ENCODE measurements at regions not wholly inside any gene's neighbourhood (a gene's known extent, or its start where the extent isn't known, plus 50 kb on each side); places are given as distances from the start of the nearest gene placed in this dataset.

DNA sequence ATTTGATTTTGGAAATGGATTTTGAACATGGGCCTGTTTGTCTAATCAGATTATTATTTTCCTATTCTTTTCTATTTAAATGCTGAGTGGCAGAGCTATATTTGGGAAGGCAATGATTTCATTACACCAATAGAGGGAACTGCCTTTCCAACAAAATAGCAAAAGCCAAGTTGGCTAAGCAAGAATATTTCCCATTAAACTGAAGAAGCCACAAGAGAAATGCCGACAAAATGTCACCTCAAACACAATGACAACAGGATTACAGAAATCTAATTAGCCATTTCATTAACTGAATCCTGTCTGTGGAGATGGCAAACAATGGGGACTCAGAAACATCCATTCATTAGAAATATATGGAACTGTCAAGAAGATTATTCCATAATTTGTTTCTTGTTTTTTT, 1593.1 kb upstream of the RAG2 start:
- TF ChIP-seq, protein P1, sequence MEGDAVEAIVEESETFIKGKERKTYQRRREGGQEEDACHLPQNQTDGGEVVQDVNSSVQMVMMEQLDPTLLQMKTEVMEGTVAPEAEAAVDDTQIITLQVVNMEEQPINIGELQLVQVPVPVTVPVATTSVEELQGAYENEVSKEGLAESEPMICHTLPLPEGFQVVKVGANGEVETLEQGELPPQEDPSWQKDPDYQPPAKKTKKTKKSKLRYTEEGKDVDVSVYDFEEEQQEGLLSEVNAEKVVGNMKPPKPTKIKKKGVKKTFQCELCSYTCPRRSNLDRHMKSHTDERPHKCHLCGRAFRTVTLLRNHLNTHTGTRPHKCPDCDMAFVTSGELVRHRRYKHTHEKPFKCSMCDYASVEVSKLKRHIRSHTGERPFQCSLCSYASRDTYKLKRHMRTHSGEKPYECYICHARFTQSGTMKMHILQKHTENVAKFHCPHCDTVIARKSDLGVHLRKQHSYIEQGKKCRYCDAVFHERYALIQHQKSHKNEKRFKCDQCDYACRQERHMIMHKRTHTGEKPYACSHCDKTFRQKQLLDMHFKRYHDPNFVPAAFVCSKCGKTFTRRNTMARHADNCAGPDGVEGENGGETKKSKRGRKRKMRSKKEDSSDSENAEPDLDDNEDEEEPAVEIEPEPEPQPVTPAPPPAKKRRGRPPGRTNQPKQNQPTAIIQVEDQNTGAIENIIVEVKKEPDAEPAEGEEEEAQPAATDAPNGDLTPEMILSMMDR (IDR thresholded peaks at IDR 0.05) = no peak
- TF ChIP-seq POLR2A (IDR thresholded peaks at IDR 0.05) (no peak), POLR2AphosphoS5 (IDR thresholded peaks at IDR 0.05) (no peak)
